ENCODE measurements at regions not wholly inside any gene's neighbourhood (a gene's known extent, or its start where the extent isn't known, plus 50 kb on each side); places are given as distances from the start of the nearest gene placed in this dataset.

DNA sequence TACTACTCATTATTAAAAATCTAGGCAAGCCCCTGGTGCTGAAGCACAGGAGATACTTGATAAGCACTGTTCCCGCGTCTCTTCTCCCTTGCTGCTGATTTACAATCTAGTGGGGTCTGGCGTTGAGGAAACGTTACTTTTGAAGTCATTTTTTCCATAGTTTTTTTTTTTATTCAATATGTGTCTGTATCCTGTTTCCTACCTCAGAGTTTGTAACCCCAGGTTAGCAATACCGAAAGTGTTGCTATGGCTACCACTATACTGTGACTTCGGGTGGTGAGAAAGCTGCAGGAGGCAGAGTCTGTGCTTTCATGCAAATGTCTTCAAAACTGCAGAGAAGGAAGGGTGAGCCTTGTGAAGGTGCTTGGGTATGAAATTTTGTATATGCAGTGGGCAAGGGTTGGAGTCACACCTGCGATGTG is 458.8 kb upstream of the GHITM start:
- TF ChIP-seq, protein P1, sequence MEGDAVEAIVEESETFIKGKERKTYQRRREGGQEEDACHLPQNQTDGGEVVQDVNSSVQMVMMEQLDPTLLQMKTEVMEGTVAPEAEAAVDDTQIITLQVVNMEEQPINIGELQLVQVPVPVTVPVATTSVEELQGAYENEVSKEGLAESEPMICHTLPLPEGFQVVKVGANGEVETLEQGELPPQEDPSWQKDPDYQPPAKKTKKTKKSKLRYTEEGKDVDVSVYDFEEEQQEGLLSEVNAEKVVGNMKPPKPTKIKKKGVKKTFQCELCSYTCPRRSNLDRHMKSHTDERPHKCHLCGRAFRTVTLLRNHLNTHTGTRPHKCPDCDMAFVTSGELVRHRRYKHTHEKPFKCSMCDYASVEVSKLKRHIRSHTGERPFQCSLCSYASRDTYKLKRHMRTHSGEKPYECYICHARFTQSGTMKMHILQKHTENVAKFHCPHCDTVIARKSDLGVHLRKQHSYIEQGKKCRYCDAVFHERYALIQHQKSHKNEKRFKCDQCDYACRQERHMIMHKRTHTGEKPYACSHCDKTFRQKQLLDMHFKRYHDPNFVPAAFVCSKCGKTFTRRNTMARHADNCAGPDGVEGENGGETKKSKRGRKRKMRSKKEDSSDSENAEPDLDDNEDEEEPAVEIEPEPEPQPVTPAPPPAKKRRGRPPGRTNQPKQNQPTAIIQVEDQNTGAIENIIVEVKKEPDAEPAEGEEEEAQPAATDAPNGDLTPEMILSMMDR (conservative IDR thresholded peaks at IDR 0.05; ENCODE audit: low read length) = no peak
- TF ChIP-seq EZH2phosphoT487 (IDR thresholded peaks at IDR 0.05; ENCODE audit: borderline replicate concordance) = no peak

Measured in Loucy (cell line).